ENCODE measurements at regions not wholly inside any gene's neighbourhood (a gene's known extent, or its start where the extent isn't known, plus 50 kb on each side); places are given as distances from the start of the nearest gene placed in this dataset.
"Not testable (repeated sequence)": the region's sequence is repeated elsewhere in the genome, so short reads cannot be mapped to it uniquely, and the experiment has no call there.

- not testable (repeated sequence) for TF ChIP-seq ZNF264 (CRISPR knock-in tag; IDR thresholded peaks at IDR 0.05); ZKSCAN1 (IDR thresholded peaks at IDR 0.05; ENCODE audit: low read length); BHLHE40 (IDR thresholded peaks at IDR 0.05; ENCODE audit: low read length); RERE (CRISPR knock-in tag; IDR thresholded peaks at IDR 0.05; ENCODE audit: low read depth); SMC3 (IDR thresholded peaks at IDR 0.05; ENCODE audit: low read length); EZH2 (conservative IDR thresholded peaks at IDR 0.05; ENCODE audit: low read depth, low read length); CREB3 (CRISPR knock-in tag; IDR thresholded peaks at IDR 0.05); PAWR (CRISPR knock-in tag; IDR thresholded peaks at IDR 0.05; ENCODE audit: borderline replicate concordance)
- TF ChIP-seq, protein P1, sequence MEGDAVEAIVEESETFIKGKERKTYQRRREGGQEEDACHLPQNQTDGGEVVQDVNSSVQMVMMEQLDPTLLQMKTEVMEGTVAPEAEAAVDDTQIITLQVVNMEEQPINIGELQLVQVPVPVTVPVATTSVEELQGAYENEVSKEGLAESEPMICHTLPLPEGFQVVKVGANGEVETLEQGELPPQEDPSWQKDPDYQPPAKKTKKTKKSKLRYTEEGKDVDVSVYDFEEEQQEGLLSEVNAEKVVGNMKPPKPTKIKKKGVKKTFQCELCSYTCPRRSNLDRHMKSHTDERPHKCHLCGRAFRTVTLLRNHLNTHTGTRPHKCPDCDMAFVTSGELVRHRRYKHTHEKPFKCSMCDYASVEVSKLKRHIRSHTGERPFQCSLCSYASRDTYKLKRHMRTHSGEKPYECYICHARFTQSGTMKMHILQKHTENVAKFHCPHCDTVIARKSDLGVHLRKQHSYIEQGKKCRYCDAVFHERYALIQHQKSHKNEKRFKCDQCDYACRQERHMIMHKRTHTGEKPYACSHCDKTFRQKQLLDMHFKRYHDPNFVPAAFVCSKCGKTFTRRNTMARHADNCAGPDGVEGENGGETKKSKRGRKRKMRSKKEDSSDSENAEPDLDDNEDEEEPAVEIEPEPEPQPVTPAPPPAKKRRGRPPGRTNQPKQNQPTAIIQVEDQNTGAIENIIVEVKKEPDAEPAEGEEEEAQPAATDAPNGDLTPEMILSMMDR (CRISPR knock-in tag; IDR thresholded peaks at IDR 0.05): not testable (repeated sequence)
- TF ChIP-seq, protein P2, sequence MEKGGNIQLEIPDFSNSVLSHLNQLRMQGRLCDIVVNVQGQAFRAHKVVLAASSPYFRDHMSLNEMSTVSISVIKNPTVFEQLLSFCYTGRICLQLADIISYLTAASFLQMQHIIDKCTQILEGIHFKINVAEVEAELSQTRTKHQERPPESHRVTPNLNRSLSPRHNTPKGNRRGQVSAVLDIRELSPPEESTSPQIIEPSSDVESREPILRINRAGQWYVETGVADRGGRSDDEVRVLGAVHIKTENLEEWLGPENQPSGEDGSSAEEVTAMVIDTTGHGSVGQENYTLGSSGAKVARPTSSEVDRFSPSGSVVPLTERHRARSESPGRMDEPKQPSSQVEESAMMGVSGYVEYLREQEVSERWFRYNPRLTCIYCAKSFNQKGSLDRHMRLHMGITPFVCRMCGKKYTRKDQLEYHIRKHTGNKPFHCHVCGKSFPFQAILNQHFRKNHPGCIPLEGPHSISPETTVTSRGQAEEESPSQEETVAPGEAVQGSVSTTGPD (CRISPR knock-in tag; IDR thresholded peaks at IDR 0.05): not testable (repeated sequence)
- TF ChIP-seq, protein P3, sequence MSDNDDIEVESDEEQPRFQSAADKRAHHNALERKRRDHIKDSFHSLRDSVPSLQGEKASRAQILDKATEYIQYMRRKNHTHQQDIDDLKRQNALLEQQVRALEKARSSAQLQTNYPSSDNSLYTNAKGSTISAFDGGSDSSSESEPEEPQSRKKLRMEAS (IDR thresholded peaks at IDR 0.05): not testable (repeated sequence)
These were observed 68.1 kb upstream of the AHI1 start for GRCh38 chr6:135565605-135566004.

All from HepG2 (cell line).